ENCODE measurements at regions not wholly inside any gene's neighbourhood (a gene's known extent, or its start where the extent isn't known, plus 50 kb on each side); places are given as distances from the start of the nearest gene placed in this dataset.

DNA sequence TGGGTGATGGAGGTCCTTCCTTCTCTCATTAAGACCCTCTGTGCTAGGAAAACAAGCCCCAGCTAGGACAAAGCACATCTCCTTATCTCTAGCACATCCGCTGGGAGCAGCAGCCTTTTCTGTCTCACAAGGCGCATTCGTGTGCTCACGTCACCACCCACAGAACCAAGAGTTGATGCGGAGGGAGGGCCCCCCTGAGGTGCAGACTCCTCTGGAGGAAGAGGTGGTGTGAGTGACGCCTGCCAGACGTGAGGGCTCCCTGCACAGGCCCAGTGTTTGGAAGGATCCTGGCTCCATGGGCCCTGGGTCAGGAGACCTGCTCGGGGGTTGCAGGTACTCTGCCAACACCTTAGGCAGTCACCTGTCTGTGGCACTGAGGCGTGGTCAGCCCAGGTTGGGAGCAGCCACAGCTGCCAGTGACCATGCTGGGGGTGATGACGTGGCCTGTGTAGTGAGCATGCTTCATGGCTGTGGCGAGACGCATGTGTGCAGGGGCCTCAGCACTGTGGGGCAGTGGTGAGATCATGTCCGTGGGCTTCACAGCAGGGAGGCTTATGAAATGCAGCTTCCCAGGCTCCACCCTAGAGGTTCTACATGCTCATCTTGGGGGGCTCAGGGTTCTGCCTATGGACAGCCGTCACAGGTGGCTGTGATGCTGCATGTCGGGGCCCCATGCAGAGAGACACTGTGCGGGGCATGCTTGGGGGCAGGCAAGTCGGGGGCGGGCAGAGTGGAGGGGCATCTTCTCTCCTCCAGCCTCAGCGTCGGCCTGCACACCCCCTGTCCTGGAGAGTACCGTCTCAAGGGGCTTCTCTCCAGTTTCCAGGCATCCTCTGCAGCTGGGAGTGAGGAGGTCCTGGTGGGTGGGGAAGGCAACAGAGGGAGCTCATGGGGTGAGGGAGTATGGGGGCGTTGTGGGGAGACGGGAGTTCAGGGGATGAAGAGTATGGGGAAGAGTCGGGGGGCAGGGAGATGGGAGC lies 56.2 kb upstream of the DPYSL4 start:
- Mint-ChIP-seq H3K4me1 (no peaks in the 10 kb centered on the region), H3K27ac (no peak overlapping the region), H3K36me3 (no peaks in the 10 kb centered on the region), H3K4me3 (no peak overlapping the region), H3K27me3 (ENCODE audit: low read depth in 3 of 3) (peaks cover 10 to 24% (median 13%) of the 10 kb centered on the region in 3 donors), H3K9me3 (peaks cover 0 to 8% (median 3%) of the 10 kb centered on the region in 7 donors)
- H3K4me2 ChIP-seq (replicated peaks; ENCODE audit: extremely low read depth, low read length, poor library complexity, severe bottlenecking): no peak overlapping the region
- H3K9ac ChIP-seq (ENCODE audit: insufficient read depth, low read length, poor library complexity, severe bottlenecking): no peak overlapping the region
- no peak overlapping the region for H3K4me3 ChIP-seq (replicated peaks in 1 of 3; ENCODE audit: low read depth in 2 of 3, low read length in 3 of 3)
- no peaks in the 10 kb centered on the region for H3K9me3 ChIP-seq (replicated peaks in 1 of 2; ENCODE audit: control insufficient read depth in 1 of 2, insufficient read depth in 1 of 2, low read length in 2 of 2)
- intact Hi-C loops (cut with micrococcal nuclease): no loop called here
- H4K20me1 ChIP-seq (ENCODE audit: insufficient read depth, low read length): no peaks in the 10 kb centered on the region
- H3K4me1 ChIP-seq (ENCODE audit: control insufficient read depth in 1 of 2, insufficient read depth in 2 of 2, low read length in 2 of 2): no peaks in the 10 kb centered on the region
- H3K36me3 ChIP-seq (replicated peaks in 1 of 2; ENCODE audit: control insufficient read depth in 1 of 2, insufficient read depth in 2 of 2, low read length in 2 of 2): no peaks in the 10 kb centered on the region
- no peak for DNase-seq
- no peak overlapping the region for H2AFZ ChIP-seq (ENCODE audit: insufficient read depth, low read depth, low read length, poor library complexity, severe bottlenecking)
- no peak overlapping the region for H3K27ac ChIP-seq (ENCODE audit: low read depth in 1 of 2, low read length in 2 of 2)
- TF ChIP-seq, protein P1, sequence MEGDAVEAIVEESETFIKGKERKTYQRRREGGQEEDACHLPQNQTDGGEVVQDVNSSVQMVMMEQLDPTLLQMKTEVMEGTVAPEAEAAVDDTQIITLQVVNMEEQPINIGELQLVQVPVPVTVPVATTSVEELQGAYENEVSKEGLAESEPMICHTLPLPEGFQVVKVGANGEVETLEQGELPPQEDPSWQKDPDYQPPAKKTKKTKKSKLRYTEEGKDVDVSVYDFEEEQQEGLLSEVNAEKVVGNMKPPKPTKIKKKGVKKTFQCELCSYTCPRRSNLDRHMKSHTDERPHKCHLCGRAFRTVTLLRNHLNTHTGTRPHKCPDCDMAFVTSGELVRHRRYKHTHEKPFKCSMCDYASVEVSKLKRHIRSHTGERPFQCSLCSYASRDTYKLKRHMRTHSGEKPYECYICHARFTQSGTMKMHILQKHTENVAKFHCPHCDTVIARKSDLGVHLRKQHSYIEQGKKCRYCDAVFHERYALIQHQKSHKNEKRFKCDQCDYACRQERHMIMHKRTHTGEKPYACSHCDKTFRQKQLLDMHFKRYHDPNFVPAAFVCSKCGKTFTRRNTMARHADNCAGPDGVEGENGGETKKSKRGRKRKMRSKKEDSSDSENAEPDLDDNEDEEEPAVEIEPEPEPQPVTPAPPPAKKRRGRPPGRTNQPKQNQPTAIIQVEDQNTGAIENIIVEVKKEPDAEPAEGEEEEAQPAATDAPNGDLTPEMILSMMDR (IDR thresholded peaks at IDR 0.05): no peak
- H3K79me2 ChIP-seq (ENCODE audit: insufficient read depth, low read length): no peaks in the 10 kb centered on the region
- WGBS (ENCODE audit: insufficient coverage): 89% methylated on average over 17 of the region's 24 CpGs
- H3K27me3 ChIP-seq (ENCODE audit: control insufficient read depth in 2 of 2, insufficient read depth in 2 of 2, low read length in 2 of 2): no peaks in the 10 kb centered on the region

DNA sequence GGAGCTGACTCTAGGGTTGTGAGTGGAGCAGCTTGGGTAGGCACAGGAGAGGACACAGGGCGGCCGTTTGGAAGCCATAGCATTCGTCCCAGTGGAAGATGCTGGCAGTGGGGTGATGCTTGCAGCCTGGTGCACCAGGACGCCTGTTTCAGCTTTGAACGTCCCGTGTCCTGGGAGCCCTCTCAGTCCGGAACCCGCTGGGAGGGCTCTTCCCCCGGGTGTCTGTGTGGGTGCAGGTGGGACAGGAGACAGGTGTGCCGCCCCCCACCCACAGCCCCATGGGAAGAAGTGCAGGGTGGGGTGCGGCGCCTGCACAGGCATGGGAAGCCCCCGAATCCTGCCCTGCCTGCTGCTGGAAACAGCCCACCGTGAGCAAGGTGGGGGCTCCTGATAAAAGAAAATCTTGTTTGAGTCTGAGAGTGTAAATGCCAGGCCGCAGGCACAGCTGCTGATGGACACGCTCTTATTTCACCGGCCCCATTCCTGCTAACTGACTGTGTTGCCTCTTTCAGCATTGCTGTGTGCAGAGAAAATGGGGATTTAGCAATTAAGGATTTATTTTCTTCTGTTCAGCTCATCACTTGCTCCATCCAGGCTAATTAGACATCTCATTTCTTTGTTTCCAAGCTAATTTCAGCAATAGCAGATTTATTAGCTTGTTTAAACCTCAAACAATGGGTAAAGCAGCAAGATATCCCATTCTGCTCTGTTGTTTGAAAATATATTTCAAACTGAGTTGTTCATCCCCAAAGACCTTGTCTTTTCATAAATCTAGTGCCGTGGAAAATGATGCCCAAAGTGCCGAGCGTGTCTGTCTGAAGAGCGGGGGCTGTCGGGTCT lies 54.9 kb upstream of the DPYSL4 start:
- Histone ChIP-seq H3K9me3 (replicated peaks in 1 of 2; ENCODE audit: control insufficient read depth in 1 of 2, insufficient read depth in 1 of 2, low read length in 2 of 2) (no peaks in the 10 kb centered on the region), H3K79me2 (ENCODE audit: insufficient read depth, low read length) (no peaks in the 10 kb centered on the region), H2AFZ (ENCODE audit: insufficient read depth, low read depth, low read length, poor library complexity, severe bottlenecking) (no peak overlapping the region), H3K9ac (ENCODE audit: insufficient read depth, low read length, poor library complexity, severe bottlenecking) (no peak overlapping the region), H3K36me3 (replicated peaks in 1 of 2; ENCODE audit: control insufficient read depth in 1 of 2, insufficient read depth in 2 of 2, low read length in 2 of 2) (no peaks in the 10 kb centered on the region), H3K4me3 (replicated peaks in 1 of 3; ENCODE audit: low read depth in 2 of 3, low read length in 3 of 3) (no peak overlapping the region), H4K20me1 (ENCODE audit: insufficient read depth, low read length) (no peaks in the 10 kb centered on the region), H3K27ac (ENCODE audit: low read depth in 1 of 2, low read length in 2 of 2) (no peak overlapping the region), H3K4me2 (replicated peaks; ENCODE audit: extremely low read depth, low read length, poor library complexity, severe bottlenecking) (no peak overlapping the region), H3K4me1 (ENCODE audit: control insufficient read depth in 1 of 2, insufficient read depth in 2 of 2, low read length in 2 of 2) (no peaks in the 10 kb centered on the region), H3K27me3 (ENCODE audit: control insufficient read depth in 2 of 2, insufficient read depth in 2 of 2, low read length in 2 of 2) (no peaks in the 10 kb centered on the region)
- 83% methylated on average over 12 of the region's 22 CpGs for WGBS (ENCODE audit: insufficient coverage)
- Mint-ChIP-seq H3K27me3 (ENCODE audit: low read depth in 3 of 3) (peaks cover 9 to 23% (median 13%) of the 10 kb centered on the region in 3 donors), H3K27ac (no peak overlapping the region), H3K9me3 (peaks cover 0 to 8% (median 3%) of the 10 kb centered on the region in 7 donors), H3K36me3 (no peaks in the 10 kb centered on the region), H3K4me3 (no peak overlapping the region), H3K4me1 (no peaks in the 10 kb centered on the region)
- DNase-seq: no peak
- intact Hi-C loops (cut with micrococcal nuclease): no loop called here
- TF ChIP-seq, protein P1 (IDR thresholded peaks at IDR 0.05): no peak
